22Rv1 (cell line): ENCODE measurements at regions not wholly inside any gene's neighbourhood (a gene's known extent, or its start where the extent isn't known, plus 50 kb on each side); places are given as distances from the start of the nearest gene placed in this dataset.
"Not testable (repeated sequence)": the region's sequence is repeated elsewhere in the genome, so short reads cannot be mapped to it uniquely, and the experiment has no call there.

Source experiments
- H3K27ac ChIP-seq: fragments of 450-650 bp; 2 replicates; pipeline ENCODE4 v1.5.1; 2017
- ZFX ChIP-seq: fragments of 450-650 bp; IDR thresholded peaks from 2 replicates; pipeline ENCODE4 v1.6.1; 2017; ENCODE audit warnings: antibody characterized with exemption, borderline replicate concordance
- TF ChIP-seq, protein P1 (sequence below): fragments of 450-650 bp; IDR thresholded peaks from 2 replicates; pipeline ENCODE4 v1.5.1; 2017; ENCODE audit warnings: mild to moderate bottlenecking

GRCh38 chr1:148307583-148308185, 155.6 kb upstream of the NBPF11 start:
- no peak overlapping the region for H3K27ac ChIP-seq
- TF ChIP-seq, protein P1, sequence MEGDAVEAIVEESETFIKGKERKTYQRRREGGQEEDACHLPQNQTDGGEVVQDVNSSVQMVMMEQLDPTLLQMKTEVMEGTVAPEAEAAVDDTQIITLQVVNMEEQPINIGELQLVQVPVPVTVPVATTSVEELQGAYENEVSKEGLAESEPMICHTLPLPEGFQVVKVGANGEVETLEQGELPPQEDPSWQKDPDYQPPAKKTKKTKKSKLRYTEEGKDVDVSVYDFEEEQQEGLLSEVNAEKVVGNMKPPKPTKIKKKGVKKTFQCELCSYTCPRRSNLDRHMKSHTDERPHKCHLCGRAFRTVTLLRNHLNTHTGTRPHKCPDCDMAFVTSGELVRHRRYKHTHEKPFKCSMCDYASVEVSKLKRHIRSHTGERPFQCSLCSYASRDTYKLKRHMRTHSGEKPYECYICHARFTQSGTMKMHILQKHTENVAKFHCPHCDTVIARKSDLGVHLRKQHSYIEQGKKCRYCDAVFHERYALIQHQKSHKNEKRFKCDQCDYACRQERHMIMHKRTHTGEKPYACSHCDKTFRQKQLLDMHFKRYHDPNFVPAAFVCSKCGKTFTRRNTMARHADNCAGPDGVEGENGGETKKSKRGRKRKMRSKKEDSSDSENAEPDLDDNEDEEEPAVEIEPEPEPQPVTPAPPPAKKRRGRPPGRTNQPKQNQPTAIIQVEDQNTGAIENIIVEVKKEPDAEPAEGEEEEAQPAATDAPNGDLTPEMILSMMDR, result no peak
- no peak for TF ChIP-seq ZFX

DNA sequence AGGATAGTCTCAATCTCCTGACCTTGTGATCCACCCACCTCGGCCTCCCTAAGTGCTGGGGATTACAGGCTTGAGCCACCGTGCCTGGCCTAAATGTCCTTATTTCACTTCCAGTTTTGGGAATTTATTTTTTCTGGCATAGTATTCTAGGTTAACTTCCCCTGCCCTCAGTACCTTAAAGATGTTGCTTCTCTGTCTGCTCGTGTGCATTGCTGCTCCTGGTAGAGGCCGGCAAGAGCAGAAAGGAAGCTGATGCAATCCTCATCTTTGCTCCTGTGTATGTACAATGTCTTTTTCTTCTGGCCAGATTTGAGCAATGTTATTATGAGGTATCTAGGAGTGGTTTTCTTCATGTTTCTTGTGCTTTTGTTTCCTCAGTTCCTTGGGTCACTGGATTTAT, 152.9 kb upstream of the NBPF11 start:
- not testable (repeated sequence) for H3K27ac ChIP-seq

- not testable (repeated sequence) for H3K27ac ChIP-seq
Observed at GRCh38 chr1:148302586-148303364, 150.7 kb upstream of the NBPF11 start.

DNA sequence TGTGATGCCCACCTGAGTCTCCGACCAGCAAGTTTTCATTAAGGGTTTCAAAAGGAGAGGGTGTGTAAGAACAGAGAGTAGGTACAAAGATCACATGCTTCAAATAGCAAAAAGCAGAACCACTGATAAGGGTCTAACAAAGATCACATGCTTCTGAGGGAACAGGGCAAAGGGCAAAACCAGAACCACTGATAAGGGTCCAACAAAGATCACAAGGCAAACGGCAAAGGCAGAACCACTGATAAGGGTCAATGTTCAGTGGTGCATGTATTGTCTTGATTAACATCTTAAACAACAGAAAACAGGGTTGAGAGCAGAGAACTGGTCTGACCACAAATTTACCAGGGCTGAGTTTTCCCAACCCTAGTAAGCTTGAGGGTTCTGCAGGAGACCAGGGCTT, 145.8 kb upstream of the NBPF11 start:
- not testable (repeated sequence) for H3K27ac ChIP-seq

DNA sequence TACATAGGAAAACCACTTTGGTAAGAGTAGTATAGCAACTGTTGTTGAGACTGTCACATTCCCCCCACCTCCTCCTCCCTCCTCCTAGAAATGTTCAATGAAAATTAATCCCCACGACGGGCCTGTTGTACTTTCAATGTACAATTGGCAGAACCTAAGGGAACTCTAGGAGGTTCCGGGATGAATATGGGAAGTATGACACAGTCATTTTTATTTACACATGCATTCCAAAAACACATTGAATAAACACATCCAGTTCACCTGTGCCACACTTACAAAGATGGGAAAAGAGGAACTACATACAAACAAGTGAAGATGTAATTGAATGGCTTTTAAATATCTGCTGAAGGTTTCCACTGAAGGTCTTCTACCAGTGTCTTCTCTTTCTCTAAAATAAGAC, 144.4 kb upstream of the NBPF11 start:
- TF ChIP-seq, protein P1, result no peak

DNA sequence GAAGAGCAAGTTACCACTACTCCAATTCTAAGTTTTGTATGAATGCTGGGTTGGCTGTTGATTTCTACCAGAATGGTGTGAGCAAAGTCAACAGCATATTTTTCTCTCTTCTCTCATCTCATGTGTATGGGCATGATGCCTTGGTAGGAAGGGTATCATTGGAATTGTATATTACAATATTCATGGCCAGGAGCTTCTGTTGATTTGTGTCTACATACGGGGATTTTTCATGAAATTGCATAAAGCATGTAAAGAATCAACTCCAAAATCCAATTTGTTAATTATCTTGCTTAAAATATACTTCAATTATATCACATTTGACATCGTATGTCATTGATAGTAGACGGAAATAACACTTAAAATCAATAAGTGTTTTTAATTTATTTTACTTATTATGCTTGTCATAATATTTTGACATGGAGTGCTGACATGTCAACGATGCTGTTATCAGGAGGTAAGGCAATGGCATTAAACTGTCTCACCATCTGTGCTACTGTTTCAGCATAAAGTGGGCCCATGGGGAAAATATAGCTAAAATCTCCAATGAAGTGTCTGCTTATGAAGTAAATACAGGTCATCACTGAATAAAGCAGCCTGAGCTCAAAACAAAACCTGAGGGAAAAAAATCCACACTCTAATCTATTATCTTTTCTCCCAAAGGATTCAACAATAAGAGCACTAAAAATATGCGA, 142.2 kb upstream of the NBPF11 start:
- TF ChIP-seq, protein P1, result no peak
- no peak for TF ChIP-seq ZFX

More for the DNA sequence above, 144.4 kb upstream of the NBPF11 start:
- no peak overlapping the region for H3K27ac ChIP-seq

DNA sequence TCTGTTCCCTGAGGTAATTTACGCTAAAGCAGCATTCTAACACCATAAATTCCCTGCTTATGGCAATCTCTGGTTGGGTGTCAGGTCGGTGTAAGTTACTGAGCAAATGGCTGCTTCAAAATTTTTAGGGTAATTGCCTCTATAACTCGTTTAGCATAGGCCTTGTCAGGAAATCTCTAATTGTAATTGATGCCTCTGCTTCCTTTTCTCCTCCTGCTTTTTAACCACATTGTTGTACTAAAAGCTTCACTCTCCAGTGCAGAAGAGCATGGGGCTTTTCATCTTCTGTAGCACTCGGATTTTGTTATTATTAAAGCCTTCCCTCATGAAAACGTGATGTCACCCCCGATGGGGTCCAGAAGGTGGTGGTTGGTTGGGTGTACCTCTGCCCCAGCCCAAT, 141.6 kb upstream of the NBPF11 start:
- TF ChIP-seq, protein P1, result no peak
- no peak for TF ChIP-seq ZFX

More for the DNA sequence above, 142.2 kb upstream of the NBPF11 start:
- no peak overlapping the region for H3K27ac ChIP-seq

GRCh38 chr1:148292915-148293314, 140.8 kb upstream of the NBPF11 start:
- TF ChIP-seq, protein P1, result no peak
- no peak for TF ChIP-seq ZFX
- no peak overlapping the region for H3K27ac ChIP-seq

More for the DNA sequence above, 141.6 kb upstream of the NBPF11 start:
- H3K27ac ChIP-seq, result no peak overlapping the region
